Activated T-cell treated with anti-CD3 and anti-CD28 coated beads for 1 hour (primary cell): ENCODE measurements at regions not wholly inside any gene's neighbourhood (a gene's known extent, or its start where the extent isn't known, plus 50 kb on each side); places are given as distances from the start of the nearest gene placed in this dataset.
"Not testable (repeated sequence)": the region's sequence is repeated elsewhere in the genome, so short reads cannot be mapped to it uniquely, and the experiment has no call there.

Experiments
- DNase-seq: peaks from one replicate; pipeline ENCODE4 v3.0.0-alpha.2; 2020; ENCODE audit warnings: low read depth

DNA sequence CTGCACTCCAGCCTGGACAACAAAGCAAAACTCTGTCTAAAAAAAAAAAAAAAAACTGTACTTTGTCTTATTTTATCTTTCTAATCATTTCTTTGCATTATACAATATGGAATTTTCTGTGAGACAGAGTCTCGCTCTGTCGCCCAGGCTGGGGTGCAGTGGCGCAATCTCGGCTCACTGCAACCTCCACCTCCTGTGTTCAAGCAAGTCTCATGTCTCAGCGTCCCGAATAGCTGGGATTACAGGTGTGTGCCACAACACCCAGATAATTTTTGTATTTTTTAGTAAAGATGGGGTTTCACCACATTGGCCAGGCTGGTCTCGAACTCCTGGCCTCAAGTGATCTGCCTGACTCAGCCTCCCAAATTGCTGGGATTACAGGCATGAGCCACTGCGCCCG lies 90.0 kb downstream of the MRPL14 start:
- not testable (repeated sequence) for DNase-seq

DNA sequence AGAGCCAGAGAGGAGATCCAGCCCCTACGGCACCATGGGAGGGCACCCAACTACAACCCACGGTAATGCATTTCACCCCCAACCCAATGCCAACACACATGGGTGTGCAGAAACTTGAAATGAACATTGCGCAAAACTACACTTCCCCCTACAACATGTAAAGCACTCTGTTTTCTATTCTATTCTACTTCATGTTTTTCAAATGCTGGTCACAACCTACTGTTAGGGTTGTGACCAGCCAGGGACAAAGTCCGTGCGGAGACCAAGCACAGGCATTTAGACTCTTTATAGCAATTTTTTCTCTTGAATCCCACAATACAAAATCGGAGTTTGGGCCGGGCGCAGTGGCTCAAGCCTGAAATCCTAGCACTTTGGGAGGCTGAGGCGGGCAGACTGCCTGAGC lies 90.6 kb downstream of the MRPL14 start:
- no peak for DNase-seq

- DNase-seq, result no peak
Measured at GRCh38 chr6:44036196-44036595, 91.1 kb downstream of the MRPL14 start.

GRCh38 chr6:44035621-44036020 lies 91.6 kb downstream of the MRPL14 start:
- DNase-seq, result no peak

DNA sequence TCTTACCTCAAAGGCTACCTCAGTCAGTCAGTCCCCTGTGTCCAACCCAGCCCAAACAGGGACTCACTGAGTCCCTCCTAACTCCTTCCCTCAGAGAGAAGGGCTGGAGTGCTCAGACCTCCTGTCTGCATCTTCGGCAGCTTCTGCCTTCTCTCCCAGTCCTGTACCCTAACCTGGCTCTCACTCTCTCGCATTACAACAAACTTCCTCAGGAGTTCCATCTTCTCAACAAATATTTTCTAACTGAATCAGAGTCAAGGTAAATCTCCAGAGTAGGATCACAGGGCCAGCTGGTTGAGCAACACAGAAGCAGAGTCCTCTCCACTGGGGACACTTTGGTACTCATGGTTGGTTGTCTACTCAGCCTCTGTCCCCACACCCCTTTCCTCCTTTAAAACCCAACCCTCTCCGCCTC lies 92.3 kb downstream of the MRPL14 start:
- no peak for DNase-seq

- DNase-seq, result no peak
Measured at GRCh38 chr6:44034391-44034861, 92.8 kb downstream of the MRPL14 start.

DNA sequence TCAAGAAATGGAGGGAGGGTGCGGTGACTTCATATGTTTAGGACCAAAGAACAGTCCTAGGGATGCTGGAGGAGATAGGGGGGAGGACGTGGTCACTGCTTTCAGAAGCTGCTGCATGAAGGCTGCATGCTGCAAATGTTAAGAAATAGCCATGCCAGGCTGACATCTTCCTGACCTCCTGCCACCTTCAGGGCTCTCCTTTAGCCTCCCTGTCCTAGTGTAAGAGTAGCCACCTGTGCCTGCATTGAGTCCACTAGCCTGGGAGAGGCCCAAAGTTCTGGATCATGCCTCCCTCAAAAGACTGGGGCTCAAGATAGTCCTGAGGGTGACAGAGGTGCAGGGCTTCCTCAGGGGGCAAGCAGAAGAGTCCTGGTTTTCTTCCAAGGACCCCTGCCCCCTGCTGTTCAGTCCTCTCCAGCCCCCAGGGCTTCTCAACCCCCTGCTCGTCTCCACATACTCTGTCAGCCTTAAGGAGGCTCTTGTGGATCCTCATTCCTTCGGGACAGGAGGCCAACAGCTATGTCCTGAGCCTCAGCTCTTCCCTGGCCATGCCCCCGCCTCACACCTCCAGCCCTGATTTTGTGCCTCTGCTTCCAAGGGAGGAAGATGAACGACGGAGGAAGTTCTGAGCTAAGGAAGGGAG lies 96.3 kb downstream of the MRPL14 start:
- no peak for DNase-seq

- no peak for DNase-seq
Measured at GRCh38 chr6:44029444-44030185, 97.6 kb downstream of the MRPL14 start.

- no peak for DNase-seq
Measured at GRCh38 chr6:44028789-44029310, 98.4 kb downstream of the MRPL14 start.

DNA sequence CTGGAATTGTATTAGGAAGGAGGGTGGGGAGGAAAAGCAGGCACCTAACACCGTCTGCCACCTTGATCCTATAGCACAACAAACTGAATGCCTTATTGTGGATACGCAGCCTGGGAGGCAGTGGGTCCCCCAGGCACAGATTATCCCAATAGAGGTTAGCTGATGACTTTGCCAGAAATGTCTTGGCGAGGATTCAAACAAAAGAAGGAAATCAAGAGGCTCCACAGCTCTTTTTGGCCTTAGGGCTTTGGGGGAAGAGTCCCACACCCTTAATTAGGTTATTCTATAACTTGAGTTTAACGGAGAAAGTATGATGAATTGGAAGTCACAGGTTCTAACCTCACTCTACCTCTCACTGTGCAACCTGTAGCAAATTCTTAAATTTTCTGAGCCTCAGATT lies 102.0 kb downstream of the MRPL14 start:
- DNase-seq, result no peak

GRCh38 chr6:44024574-44025219 lies 102.6 kb downstream of the MRPL14 start:
- DNase-seq, result no peak

- DNase-seq, result no peak
Measured at GRCh38 chr6:44023586-44024454, 103.4 kb downstream of the MRPL14 start.

DNA sequence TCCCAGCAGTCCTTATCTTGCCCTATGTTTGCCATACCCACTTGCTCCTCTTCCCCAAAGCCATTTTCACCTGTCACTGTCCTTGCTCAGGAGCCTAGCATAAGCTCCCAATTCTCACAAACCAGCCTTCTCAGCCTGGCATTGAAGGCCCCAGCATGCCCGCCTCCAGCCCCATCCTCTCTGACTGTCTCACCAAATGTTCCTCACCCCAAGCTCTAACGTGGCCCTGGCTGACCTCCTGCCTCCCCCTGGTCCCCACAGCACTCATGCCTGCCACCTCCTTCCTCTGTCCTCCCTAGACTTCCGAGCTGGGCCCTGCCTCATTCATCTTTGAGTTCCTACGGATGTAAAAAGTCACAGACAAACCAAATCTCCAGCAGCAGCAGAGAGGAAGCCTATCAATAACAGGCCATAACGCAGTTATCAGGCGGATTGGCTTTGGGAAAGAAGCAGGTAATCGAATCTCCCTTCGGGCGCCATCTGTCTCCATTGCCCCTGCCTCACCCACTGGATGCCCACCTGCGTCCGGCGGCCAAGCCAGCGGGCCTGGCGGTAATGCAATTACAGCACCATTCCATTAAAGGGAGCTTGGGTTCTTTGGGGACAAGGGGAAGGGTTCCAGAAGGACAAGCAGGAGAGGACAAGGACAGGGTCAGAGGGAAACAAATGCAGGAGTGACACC lies 104.4 kb downstream of the MRPL14 start:
- DNase-seq, result no peak

DNA sequence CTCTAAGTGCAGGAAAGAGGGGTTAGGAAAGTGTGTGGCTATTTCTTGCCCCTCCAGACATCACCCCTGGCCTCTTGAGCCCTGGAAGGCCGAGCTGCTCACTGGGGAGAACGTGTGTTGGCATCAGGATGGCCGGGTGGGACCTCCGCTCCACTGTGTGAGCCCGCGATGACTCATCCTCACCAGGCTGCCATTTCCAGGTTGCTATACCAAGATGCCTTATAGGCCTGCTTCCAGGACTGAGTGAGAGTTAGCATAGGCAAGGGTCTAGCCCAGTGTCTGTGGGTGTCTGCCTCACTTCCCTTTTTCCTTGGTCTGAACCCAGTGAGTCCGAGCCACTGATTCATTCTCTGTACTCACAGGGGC lies 105.0 kb downstream of the MRPL14 start:
- no peak for DNase-seq

- no peak for DNase-seq
Measured at GRCh38 chr6:44021589-44022295, 105.5 kb downstream of the MRPL14 start.

GRCh38 chr6:44020664-44021425 lies 106.4 kb downstream of the MRPL14 start:
- DNase-seq, result no peak

GRCh38 chr6:44020148-44020547 lies 107.1 kb downstream of the MRPL14 start:
- DNase-seq, result no peak

GRCh38 chr6:44017307-44017706 lies 109.9 kb downstream of the MRPL14 start:
- DNase-seq, result not testable (repeated sequence)

DNA sequence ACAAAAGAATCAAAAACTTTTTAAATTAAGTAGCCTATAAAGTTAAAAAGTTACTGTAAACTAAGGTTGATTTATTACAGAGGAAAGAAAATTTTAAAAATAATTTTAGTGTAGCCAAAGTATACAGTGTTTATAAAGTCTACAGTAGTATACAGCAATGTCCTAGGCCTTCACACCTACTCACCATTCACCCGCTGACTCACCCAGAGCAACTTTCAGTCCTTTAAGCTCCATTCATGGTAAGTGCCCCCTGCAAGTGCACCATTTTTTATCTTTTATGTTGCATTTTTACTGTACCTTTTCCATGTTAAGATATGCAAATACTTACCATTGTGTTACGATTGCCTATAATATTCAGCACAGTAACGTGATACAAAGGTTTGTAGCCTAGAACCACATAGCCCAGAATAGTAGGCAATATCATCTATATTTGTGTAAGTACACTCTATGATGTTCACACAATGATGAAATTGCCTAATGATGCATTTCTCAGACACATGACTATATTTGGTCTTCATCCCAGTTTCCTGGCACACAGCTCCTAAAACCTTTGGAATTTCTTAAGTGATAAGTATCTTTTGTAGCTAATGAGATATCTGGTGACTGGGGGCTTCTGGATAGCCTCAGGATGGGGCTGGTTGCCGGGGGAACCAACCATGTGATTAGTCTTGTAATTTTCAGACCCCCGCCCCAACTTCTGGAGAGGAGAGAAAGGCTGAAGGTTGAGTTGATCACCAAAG lies 111.0 kb downstream of the MRPL14 start:
- DNase-seq, result no peak
